Trophoblast cell (in vitro differentiated cells and primary cell): ENCODE measurements at regions not wholly inside any gene's neighbourhood (a gene's known extent, or its start where the extent isn't known, plus 50 kb on each side); places are given as distances from the start of the nearest gene placed in this dataset.
"Not testable (repeated sequence)": the region's sequence is repeated elsewhere in the genome, so short reads cannot be mapped to it uniquely, and the experiment has no call there.

Experiments
- DNase-seq, 2 donors: peaks; one replicate each; pipeline ENCODE4 v3.0.0-alpha.2; 2016
- H2AFZ ChIP-seq: 2 replicates; pipeline ENCODE4 v1.6.1; 2013; ENCODE audit warnings: low read length, moderate library complexity, mild to moderate bottlenecking; ENCODE audit not compliant: insufficient read depth, poor library complexity
- H2AK5ac ChIP-seq: 2 replicates; pipeline ENCODE4 v1.6.1; 2013; ENCODE audit warnings: mild to moderate bottlenecking, low read length
- H2BK120ac ChIP-seq: 2 replicates; pipeline ENCODE4 v1.6.1; 2013; ENCODE audit warnings: low read length, mild to moderate bottlenecking, moderate library complexity; ENCODE audit not compliant: insufficient read depth, poor library complexity
- H2BK12ac ChIP-seq: 2 replicates; pipeline ENCODE4 v1.6.1; 2013; ENCODE audit warnings: mild to moderate bottlenecking, low read length, moderate library complexity
- H2BK5ac ChIP-seq: 2 replicates; pipeline ENCODE4 v1.6.1; 2013; ENCODE audit warnings: low read length, low read depth, moderate library complexity, mild to moderate bottlenecking; ENCODE audit not compliant: poor library complexity
- H3K14ac ChIP-seq: 2 replicates; pipeline ENCODE4 v1.6.1; 2013; ENCODE audit warnings: mild to moderate bottlenecking, low read length
- H3K18ac ChIP-seq: 2 replicates; pipeline ENCODE4 v1.6.1; 2013; ENCODE audit warnings: mild to moderate bottlenecking, low read length
- H3K23ac ChIP-seq: 2 replicates; pipeline ENCODE4 v1.6.1; 2013; ENCODE audit warnings: low read length
- H3K27ac ChIP-seq: 2 replicates; pipeline ENCODE4 v1.5.1; 2013; ENCODE audit warnings: low read depth, mild to moderate bottlenecking, inconsistent platforms, low read length, moderate library complexity
- H3K27me3 ChIP-seq: 2 replicates; pipeline ENCODE4 v1.6.1; 2013; ENCODE audit warnings: inconsistent platforms, mild to moderate bottlenecking, low read length, moderate library complexity; ENCODE audit not compliant: insufficient read depth
- H3K36me3 ChIP-seq, 2 experiments: 1 replicate in 1 of 2; 2 replicates in 1 of 2; pipeline ENCODE4 v1.6.1; 2013; ENCODE audit warnings: low read length in 2 of 2, mild to moderate bottlenecking in 2 of 2, moderate library complexity in 1 of 2; ENCODE audit not compliant: insufficient read depth in 2 of 2, control insufficient read depth in 1 of 2
- H3K4ac ChIP-seq: 2 replicates; pipeline ENCODE4 v1.6.1; 2013; ENCODE audit warnings: low read depth, mild to moderate bottlenecking, low read length, moderate library complexity
- H3K4me1 ChIP-seq, 2 experiments: 1 replicate in 1 of 2; 2 replicates in 1 of 2; pipeline ENCODE4 v1.6.1; 2013; ENCODE audit warnings: low read length in 2 of 2, mild to moderate bottlenecking in 2 of 2, moderate library complexity in 1 of 2; ENCODE audit not compliant: insufficient read depth in 2 of 2, control insufficient read depth in 1 of 2
- H3K4me2 ChIP-seq: 2 replicates; pipeline ENCODE4 v1.6.1; 2013; ENCODE audit warnings: inconsistent platforms, mild to moderate bottlenecking, low read length, moderate library complexity
- H3K4me3 ChIP-seq: 2 replicates; pipeline ENCODE4 v1.5.1; 2013; ENCODE audit warnings: mild to moderate bottlenecking, low read depth, low read length, inconsistent platforms
- H3K79me1 ChIP-seq: one replicate; pipeline ENCODE4 v1.6.1; 2013; ENCODE audit warnings: low read length
- H3K79me2 ChIP-seq: 2 replicates; pipeline ENCODE4 v1.6.1; 2013; ENCODE audit warnings: low read length, mild to moderate bottlenecking; ENCODE audit not compliant: control insufficient read depth, insufficient read depth, poor library complexity
- H3K9ac ChIP-seq: 2 replicates; pipeline ENCODE4 v1.6.1; 2013; ENCODE audit warnings: mild to moderate bottlenecking, low read length
- H3K9me3 ChIP-seq: 2 replicates; pipeline ENCODE4 v1.6.1; 2013; ENCODE audit warnings: low read depth, mild to moderate bottlenecking, control low read depth, inconsistent platforms, low read length; ENCODE audit not compliant: insufficient read depth
- H4K12ac ChIP-seq: 2 replicates; pipeline ENCODE4 v1.6.1; 2013; ENCODE audit warnings: low read depth, mild to moderate bottlenecking, low read length, moderate library complexity
- H4K8ac ChIP-seq: 2 replicates; pipeline ENCODE4 v1.6.1; 2013; ENCODE audit warnings: low read depth, mild to moderate bottlenecking, low read length, moderate library complexity
- H4K91ac ChIP-seq: one replicate; pipeline ENCODE4 v1.6.1; 2013; ENCODE audit warnings: low read depth, mild to moderate bottlenecking, low read length, moderate library complexity
- WGBS: extraction: QIAGEN DNeasy Blood & Tissue Kit; methylation state at CpG from one replicate; pipeline ENCODE4 v1.1.7; 2013; ENCODE audit warnings: missing lambda C conversion rate; ENCODE audit not compliant: insufficient read length, insufficient coverage; ENCODE audit errors: extremely low coverage; 5-methylcytosine and 5-hydroxymethylcytosine counted together

DNA sequence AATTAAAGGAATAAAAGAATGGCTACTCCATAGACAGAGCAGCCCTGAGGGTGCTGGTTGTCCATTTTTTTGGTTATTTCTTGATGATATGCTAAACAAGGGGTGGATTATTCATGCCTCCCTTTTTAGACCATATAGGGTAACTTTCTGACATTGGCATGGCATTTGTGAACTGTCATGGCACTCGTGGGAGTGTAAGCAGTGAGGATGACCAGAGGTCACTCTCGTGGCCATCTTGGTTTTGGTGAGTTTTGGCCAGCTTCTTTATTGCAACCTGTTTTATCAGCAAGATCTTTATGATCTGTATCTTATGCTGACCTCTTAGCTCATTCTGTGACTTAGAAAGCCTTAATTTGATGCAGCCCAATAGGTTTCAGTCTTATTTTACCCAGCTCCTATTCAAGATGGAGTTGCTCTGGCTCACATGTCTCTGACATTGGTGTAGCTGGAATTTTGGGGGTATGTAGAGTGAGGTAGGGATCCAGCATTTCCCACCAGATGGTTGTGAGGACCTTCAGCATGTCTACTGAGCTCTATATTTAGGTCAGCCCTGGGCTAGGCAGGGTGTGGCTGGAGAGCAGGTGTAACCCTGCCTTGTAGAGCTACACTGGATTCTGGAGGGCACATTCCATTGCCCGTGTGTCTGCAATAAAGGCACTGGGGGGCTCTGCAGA is 103.5 kb upstream of the SLC38A2 start:
- no peak overlapping the region for H3K23ac ChIP-seq
- DNase-seq, result no peak
- peak overlapping the region; percentile 59 for H2BK12ac ChIP-seq
- no peak overlapping the region for H2BK5ac ChIP-seq
- no peaks in the 10 kb centered on the region for H3K9me3 ChIP-seq
- H4K12ac ChIP-seq, result no peak overlapping the region
- no peak overlapping the region for H3K9ac ChIP-seq
- no peak overlapping the region for H2AK5ac ChIP-seq
- H3K4me2 ChIP-seq, result no peak overlapping the region
- no peaks in the 10 kb centered on the region for H3K27me3 ChIP-seq
- H2BK120ac ChIP-seq, result no peak overlapping the region
- H3K4me1 ChIP-seq, result peaks cover 5 to 6% of the 10 kb centered on the region in 2 experiments
- no peak overlapping the region for H2AFZ ChIP-seq
- no peak overlapping the region for H3K4me3 ChIP-seq
- no peak overlapping the region for H3K27ac ChIP-seq
- no peak overlapping the region for H3K18ac ChIP-seq
- H4K91ac ChIP-seq, result no peak overlapping the region
- H3K4ac ChIP-seq, result no peak overlapping the region
- no peaks in the 10 kb centered on the region for H3K36me3 ChIP-seq
- WGBS, result no CpG with 5 or more reads among the region's 3 CpGs
- no peaks in the 10 kb centered on the region for H3K79me2 ChIP-seq
- H4K8ac ChIP-seq, result no peak overlapping the region
- no peak overlapping the region for H3K14ac ChIP-seq
- H3K79me1 ChIP-seq, result peaks cover 8% of the 10 kb centered on the region

GRCh38 chr12:46474385-46474784 is 101.8 kb upstream of the SLC38A2 start:
- Histone ChIP-seq H2AK5ac (peak overlapping the region; percentile 5), H4K8ac (peak overlapping the region; percentile 70), H2BK12ac (peak overlapping the region; percentile 32), H2BK120ac (peak overlapping the region; percentile 80), H3K18ac (peak overlapping the region; percentile 29), H3K27ac (peak overlapping the region; percentile 40), H3K14ac (peak overlapping the region; percentile 79), H4K91ac (peak overlapping the region; percentile 80), H2AFZ (peak overlapping the region; percentile 52), H3K4ac (peak overlapping the region; percentile 86), H2BK5ac (peak overlapping the region; percentile 21)
- H3K79me2 ChIP-seq, H3K79me1 ChIP-seq, H3K36me3 ChIP-seq, H3K4me2 ChIP-seq, H4K12ac ChIP-seq, H3K23ac ChIP-seq, DNase-seq, H3K4me3 ChIP-seq, H3K27me3 ChIP-seq, H3K9ac ChIP-seq, H3K4me1 ChIP-seq, H3K9me3 ChIP-seq: not testable (repeated sequence)
- no CpG with 5 or more reads among the region's 9 CpGs for WGBS

DNA sequence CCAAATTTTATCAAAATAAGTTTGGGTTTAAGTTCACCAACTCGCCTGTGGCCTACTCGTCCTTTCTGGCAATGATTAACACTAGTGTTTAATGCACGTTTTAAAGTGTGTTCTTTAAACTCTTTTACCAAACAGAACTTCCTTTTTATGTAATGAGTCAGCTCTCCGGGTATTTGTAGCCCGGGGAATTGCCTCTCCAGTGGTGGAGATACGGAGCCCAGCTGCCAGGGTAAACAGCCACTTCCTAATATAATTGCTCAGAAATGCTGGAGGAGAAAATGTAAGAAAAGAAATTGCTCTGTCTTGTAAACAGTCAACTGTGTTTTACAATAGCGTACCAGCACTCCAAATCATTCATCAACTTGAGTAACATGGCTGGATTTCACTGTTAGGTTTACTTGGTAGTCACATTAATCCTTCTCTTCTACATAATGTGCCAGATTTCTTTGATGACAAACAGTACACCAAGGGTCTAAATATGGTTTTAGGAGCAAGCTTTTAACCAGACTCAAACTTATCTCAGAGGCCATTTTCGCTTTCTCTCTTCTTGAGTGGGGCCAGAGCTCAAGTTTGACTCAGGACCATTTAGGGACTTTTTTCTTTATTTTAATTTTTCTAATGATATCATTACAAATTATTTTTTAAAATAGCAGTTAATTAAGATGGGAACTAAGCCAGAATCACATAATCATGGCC is 101.2 kb upstream of the SLC38A2 start:
- no CpG with 5 or more reads among the region's 8 CpGs for WGBS

GRCh38 chr12:46472893-46473633 is 100.5 kb upstream of the SLC38A2 start:
- Histone ChIP-seq H4K12ac (no peak overlapping the region), H2BK5ac (no peak overlapping the region), H3K79me1 (peaks cover 10% of the 10 kb centered on the region), H3K4me2 (no peak overlapping the region), H3K4ac (no peak overlapping the region), H3K9me3 (no peaks in the 10 kb centered on the region), H4K91ac (no peak overlapping the region), H3K4me3 (no peak overlapping the region), H3K9ac (no peak overlapping the region), H3K36me3 (no peaks in the 10 kb centered on the region), H3K27ac (no peak overlapping the region), H3K23ac (no peak overlapping the region), H2AFZ (no peak overlapping the region), H3K27me3 (no peaks in the 10 kb centered on the region), H2BK12ac (no peak overlapping the region), H3K79me2 (no peaks in the 10 kb centered on the region), H2AK5ac (no peak overlapping the region), H4K8ac (no peak overlapping the region), H3K4me1 (peaks cover 5 to 6% of the 10 kb centered on the region in 2 experiments), H2BK120ac (no peak overlapping the region), H3K18ac (no peak overlapping the region), H3K14ac (no peak overlapping the region)
- WGBS, result no CpG with 5 or more reads among the region's 4 CpGs
- DNase-seq, result no peak

More for the DNA sequence above, 101.2 kb upstream of the SLC38A2 start:
- H3K4ac ChIP-seq, result no peak overlapping the region
- no peak overlapping the region for H2AFZ ChIP-seq
- H4K91ac ChIP-seq, result peak overlapping the region; percentile 80
- H2BK12ac ChIP-seq, result no peak overlapping the region
- no peak overlapping the region for H2AK5ac ChIP-seq
- no peak overlapping the region for H3K18ac ChIP-seq
- peak overlapping the region; percentile 40 for H3K27ac ChIP-seq
- H3K9me3 ChIP-seq, result no peaks in the 10 kb centered on the region
- H3K27me3 ChIP-seq, result no peaks in the 10 kb centered on the region
- no peaks in the 10 kb centered on the region for H3K36me3 ChIP-seq
- no peak overlapping the region for H3K9ac ChIP-seq
- H3K14ac ChIP-seq, result no peak overlapping the region
- H3K79me1 ChIP-seq, result peaks cover 10% of the 10 kb centered on the region
- H3K4me3 ChIP-seq, result no peak overlapping the region
- H4K12ac ChIP-seq, result no peak overlapping the region
- peak overlapping the region; percentile 80 for H2BK120ac ChIP-seq
- H3K79me2 ChIP-seq, result no peaks in the 10 kb centered on the region
- H3K23ac ChIP-seq, result no peak overlapping the region
- peaks cover 5 to 6% of the 10 kb centered on the region in 2 experiments for H3K4me1 ChIP-seq
- H2BK5ac ChIP-seq, result peak overlapping the region; percentile 21
- DNase-seq, result peak; percentile 83 to 89
- H3K4me2 ChIP-seq, result no peak overlapping the region
- no peak overlapping the region for H4K8ac ChIP-seq
